ENCODE measurements at regions not wholly inside any gene's neighbourhood (a gene's known extent, or its start where the extent isn't known, plus 50 kb on each side); places are given as distances from the start of the nearest gene placed in this dataset.

DNA sequence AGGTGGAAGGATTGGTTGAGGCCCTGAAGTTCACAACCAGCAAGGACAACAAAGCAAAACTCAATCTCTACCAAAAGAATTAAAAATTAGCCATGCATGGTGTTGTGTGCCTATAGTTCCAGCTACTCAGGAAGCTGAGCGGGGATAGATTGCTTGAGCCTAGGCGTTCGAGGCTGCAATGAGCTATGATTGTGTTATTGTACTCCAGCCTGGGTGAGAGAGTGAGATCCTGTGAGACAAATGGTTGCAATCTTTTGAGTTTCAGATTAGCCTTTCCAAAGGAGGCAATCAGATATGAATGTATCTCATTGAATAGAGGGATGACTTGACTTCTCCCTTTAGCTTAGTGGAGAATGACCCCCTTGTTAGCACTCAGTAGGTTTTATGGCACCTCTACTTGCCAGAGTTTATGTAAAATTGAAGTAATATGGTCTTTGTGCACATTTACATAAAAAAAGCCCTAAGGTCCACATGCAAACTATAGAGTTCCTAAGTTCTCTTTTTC lies 105.6 kb upstream of the OLFM3 start:
- no peak overlapping the region for H2BK5ac ChIP-seq (ENCODE audit: low read depth, low read length, poor library complexity, severe bottlenecking)
- no peak overlapping the region for H4K5ac ChIP-seq (ENCODE audit: low read depth, low read length)
- no CpG with 5 or more reads among the region's 3 CpGs for WGBS, 2 experiments (ENCODE audit: extremely low coverage in 2 of 2, insufficient read length in 1 of 2)
- H2AFZ ChIP-seq (replicated peaks; ENCODE audit: low read length, poor library complexity) = no peak overlapping the region
- H3K56ac ChIP-seq (ENCODE audit: extremely low read depth, insufficient read depth, low read length) = no peak overlapping the region
- H3K79me1 ChIP-seq (ENCODE audit: low read depth in 1 of 2, low read length in 2 of 2) = no peaks in the 10 kb centered on the region
- no peak overlapping the region for H3K4me2 ChIP-seq (ENCODE audit: low read depth, low read length)
- no peak overlapping the region for H2AK9ac ChIP-seq (replicated peaks; ENCODE audit: low read depth, low read length, poor library complexity)
- H3K27ac ChIP-seq (ENCODE audit: insufficient read depth, low read length) = no peak overlapping the region
- no peak overlapping the region for H3K18ac ChIP-seq (ENCODE audit: low read depth, low read length)
- no peak for TF ChIP-seq BHLHE40 (IDR thresholded peaks at IDR 0.05; ENCODE audit: low read depth, low read length)
- TF ChIP-seq CEBPB (IDR thresholded peaks at IDR 0.05; ENCODE audit: low read depth, low read length) = no peak
- TF ChIP-seq POLR2A (IDR thresholded peaks at IDR 0.05; ENCODE audit: low read depth, low read length) = no peak
- intact Hi-C loops (cut with micrococcal nuclease) = no loop called here
- no TSS peak for BruUV-seq (replicated peaks)
- no peak overlapping the region for H3K23ac ChIP-seq (ENCODE audit: low read depth, low read length)
- no peaks in the 10 kb centered on the region for H3K4me1 ChIP-seq (ENCODE audit: control insufficient read depth, insufficient read depth, low read length)
- H4K20me1 ChIP-seq (ENCODE audit: insufficient read depth, low read length) = no peaks in the 10 kb centered on the region
- POLR2A ChIA-PET (ENCODE audit: unreplicated experiment) = no interaction called here
- H3K9ac ChIP-seq (ENCODE audit: low read depth, low read length) = no peak overlapping the region
- in situ Hi-C loops (cut with MboI; ENCODE audit: low sequenced_read_pairs) = no loop called here
- DNase-seq = no peak
- H3K9me1 ChIP-seq (ENCODE audit: insufficient read depth, low read length) = no peaks in the 10 kb centered on the region
- no peaks in the 10 kb centered on the region for H3K36me3 ChIP-seq (ENCODE audit: control insufficient read depth, insufficient read depth, low read length)
- no peak overlapping the region for H3K4me3 ChIP-seq (ENCODE audit: insufficient read depth, low read depth, low read length)
- no peak overlapping the region for H2BK120ac ChIP-seq (ENCODE audit: low read depth, low read length)
- no peak overlapping the region for H4K8ac ChIP-seq (ENCODE audit: low read depth in 2 of 2, low read length in 2 of 2)
- H3K4ac ChIP-seq (ENCODE audit: low read depth, low read length) = no peak overlapping the region
- H2BK20ac ChIP-seq (ENCODE audit: low read depth, low read length) = no peak overlapping the region
- no peak overlapping the region for H4K91ac ChIP-seq (ENCODE audit: insufficient read depth, low read depth, low read length)
- H2BK15ac ChIP-seq (ENCODE audit: low read depth, low read length) = no peak overlapping the region
- no peak overlapping the region for H3K14ac ChIP-seq (replicated peaks; ENCODE audit: low read depth, low read length)
- H3K9me3 ChIP-seq (ENCODE audit: control insufficient read depth, insufficient read depth, low read length) = peaks cover 3% of the 10 kb centered on the region
- CTCF ChIA-PET = no interaction called here
- ATAC-seq (ENCODE audit: low read depth) = no peak
- dilution Hi-C loops (cut with HindIII; ENCODE audit: low sequenced_read_pairs, unreplicated experiment) = no loop called here
- H3K27me3 ChIP-seq (ENCODE audit: control insufficient read depth, insufficient read depth, low read length) = no peaks in the 10 kb centered on the region
- no peak overlapping the region for H2AK5ac ChIP-seq (ENCODE audit: low read depth, low read length)
